GM12878 (cell line): ENCODE measurements at regions not wholly inside any gene's neighbourhood (a gene's known extent, or its start where the extent isn't known, plus 50 kb on each side); places are given as distances from the start of the nearest gene placed in this dataset.

Experiments
- ATAC-seq: fragments of 200-7000 bp; cut with Tn5 transposase; 3 replicates; pipeline ENCODE4 v1.9.1; 2020; ENCODE audit warnings: mild to moderate bottlenecking, moderate library complexity
- BruUV-seq: library from RNA; stranded (reverse); fragments of 400-500 nt; replicated peaks from 2 replicates; lab custom pipeline; 2021; lab: Mats Ljungman, UMichigan
- CTCF ChIA-PET: fragments of 300-600 bp; sonication (Branson Sonifier 250); formaldehyde crosslinking; extraction: SDS; loops from one replicate; lab custom pipeline; 2021; ENCODE audit warnings: inconsistent platforms; lab: Yijun Ruan, JAX
- POLR2A ChIA-PET: fragments of 350-600 bp; formaldehyde crosslinking; extraction: SDS; loops from one replicate; lab custom pipeline; 2021; ENCODE audit warnings: inconsistent platforms; lab: Charles Lee
- RAD21 ChIA-PET: fragments of 300-600 bp; sonication (Branson Sonifier 250); formaldehyde crosslinking; loops from one replicate; lab custom pipeline; 2023; ENCODE audit warnings: antibody characterized with exemption; ENCODE audit not compliant: unreplicated experiment; lab: Charles Lee
- SMC1A ChIA-PET: fragments of 300-600 bp; sonication (Branson Sonifier 250); formaldehyde crosslinking; loops from one replicate; lab custom pipeline; 2023; ENCODE audit not compliant: unreplicated experiment, uncharacterized antibody; lab: Charles Lee
- DNase-seq: peaks from one replicate; pipeline ENCODE4 v3.0.0-alpha.2; 2011; ENCODE audit warnings: low read depth, low spot score
- FAIRE-seq: peaks from 3 replicates; lab custom pipeline; 2011; peaks lifted over from hg19 to GRCh38; lab: Jason Lieb, UNC
- H2AFZ ChIP-seq: 2 replicates; pipeline ENCODE4 v1.6.0; 2011; ENCODE audit warnings: low read depth, low read length, control low read depth; ENCODE audit not compliant: control insufficient read depth
- H3K27ac ChIP-seq: 2 replicates; pipeline ENCODE4 v1.5.1; 2011; ENCODE audit warnings: control low read depth; ENCODE audit not compliant: control insufficient read depth, insufficient read depth
- H3K27me3 ChIP-seq, 2 experiments: replicated peaks in 1 of 2; 2 replicates each; pipeline versions ENCODE4 v1.6.0 to v1.6.1; 2011; ENCODE audit warnings: low read length in 1 of 2; ENCODE audit not compliant: control insufficient read depth in 2 of 2, insufficient read depth in 2 of 2
- H3K36me3 ChIP-seq, 2 experiments: 2 replicates each; pipeline ENCODE4 v1.5.1; 2011; ENCODE audit warnings: low read length in 1 of 2; ENCODE audit not compliant: control insufficient read depth in 2 of 2, insufficient read depth in 2 of 2
- H3K4me1 ChIP-seq: 2 replicates; pipeline ENCODE4 v1.6.1; 2011; ENCODE audit warnings: mild to moderate bottlenecking, low read length, moderate library complexity, mixed read lengths; ENCODE audit not compliant: control insufficient read depth, insufficient read depth
- H3K4me2 ChIP-seq: 2 replicates; pipeline ENCODE4 v1.6.0; 2011; ENCODE audit warnings: control low read depth; ENCODE audit not compliant: control insufficient read depth, insufficient read depth
- H3K4me3 ChIP-seq: fragments of 200-600 bp; sonication (generic); 2 replicates; pipeline ENCODE4 v1.5.1; 2016
- H3K79me2 ChIP-seq: 2 replicates; pipeline ENCODE4 v1.6.0; 2011; ENCODE audit warnings: low read length; ENCODE audit not compliant: control insufficient read depth, insufficient read depth
- H3K9ac ChIP-seq: 2 replicates; pipeline ENCODE4 v1.8.0; 2011; ENCODE audit warnings: low read length, control low read depth, mixed read lengths; ENCODE audit not compliant: control insufficient read depth, insufficient read depth
- H3K9me3 ChIP-seq: replicated peaks from 3 replicates; pipeline ENCODE4 v1.5.1; 2011; ENCODE audit warnings: mild to moderate bottlenecking, low read length; ENCODE audit not compliant: control insufficient read depth, insufficient read depth
- H4K20me1 ChIP-seq: 2 replicates; pipeline ENCODE4 v1.6.0; 2011; ENCODE audit not compliant: control insufficient read depth, insufficient read depth
- ATF7 ChIP-seq: fragments of 450-650 bp; IDR thresholded peaks from 2 replicates; pipeline ENCODE4 v1.6.1; 2016; ENCODE audit warnings: low read depth, mild to moderate bottlenecking
- BCLAF1 ChIP-seq: fragments of 450-650 bp; IDR thresholded peaks from 2 replicates; pipeline ENCODE4 v1.6.1; 2017; ENCODE audit warnings: antibody characterized with exemption, mild to moderate bottlenecking, moderate library complexity
- BHLHE40 ChIP-seq, 2 experiments: fragments of 450-650 bp in 1 of 2; IDR thresholded peaks; 2 replicates each; pipeline ENCODE4 v1.6.1; 2011 to 2017; ENCODE audit warnings: low read depth in 2 of 2, borderline replicate concordance in 1 of 2, improper control_type of control experiment in 1 of 2, low read length in 1 of 2, mild to moderate bottlenecking in 1 of 2
- CBX3 ChIP-seq: fragments of 200-600 bp; sonication (generic); IDR thresholded peaks from 2 replicates; pipeline ENCODE4 v1.6.1; 2016; ENCODE audit warnings: low read depth, borderline replicate concordance
- CHD1 ChIP-seq: IDR thresholded peaks from 2 replicates; pipeline ENCODE4 v1.6.1; 2012; ENCODE audit warnings: low read depth, low read length, improper control_type of control experiment
- E2F4 ChIP-seq: IDR thresholded peaks from 2 replicates; pipeline ENCODE4 v1.6.1; 2012; ENCODE audit warnings: low read depth, low read length, improper control_type of control experiment
- JUNB ChIP-seq: IDR thresholded peaks from 2 replicates; pipeline ENCODE4 v1.6.1; 2016; ENCODE audit warnings: antibody characterized with exemption, mild to moderate bottlenecking
- JUND ChIP-seq: IDR thresholded peaks from 2 replicates; pipeline ENCODE4 v1.6.1; 2012; ENCODE audit warnings: low read depth, mild to moderate bottlenecking, low read length, improper control_type of control experiment, moderate library complexity
- NKRF ChIP-seq: fragments of 450-650 bp; conservative IDR thresholded peaks from 2 replicates; pipeline ENCODE4 v1.6.1; 2017; ENCODE audit warnings: mild to moderate bottlenecking, moderate library complexity
- RAD51 ChIP-seq: fragments of 450-650 bp; IDR thresholded peaks from 2 replicates; pipeline ENCODE4 v1.6.1; 2016; ENCODE audit warnings: moderate library complexity, mild to moderate bottlenecking, inconsistent platforms
- SKIL ChIP-seq: fragments of 450-650 bp; IDR thresholded peaks from 2 replicates; pipeline ENCODE4 v1.6.1; 2017; ENCODE audit warnings: mild to moderate bottlenecking, low read depth, inconsistent platforms; ENCODE audit not compliant: poor library complexity, severe bottlenecking
- SPI1 ChIP-seq: IDR thresholded peaks from 2 replicates; pipeline ENCODE4 v1.6.1; 2011; ENCODE audit warnings: low read depth, mild to moderate bottlenecking, low read length, moderate library complexity, borderline replicate concordance; ENCODE audit not compliant: insufficient read depth
- ZBED1 ChIP-seq: IDR thresholded peaks from 2 replicates; pipeline ENCODE4 v1.6.1; 2016; ENCODE audit warnings: borderline replicate concordance
- WGBS: methylation state at CpG from one replicate; pipeline ENCODE4 v1.1.6; 2016; ENCODE audit warnings: low lambda C conversion rate; ENCODE audit not compliant: insufficient replicate concordance, insufficient coverage; ENCODE audit errors: missing lambda C conversion rate; 5-methylcytosine and 5-hydroxymethylcytosine counted together
- in situ Hi-C: fragments of 300-500 bp; cut with MboI; formaldehyde crosslinking; loops from 9 replicates; pipeline ENCODE4 v1.14.3; 2018; ENCODE audit warnings: mixed read lengths
- intact Hi-C: fragments of 100-400 bp; cut with micrococcal nuclease; formaldehyde crosslinking; loops from one replicate; pipeline ENCODE4 v1.14.2; 2022; ENCODE audit not compliant: unreplicated experiment

GRCh38 chr16:17802571-17802970 lies 331.8 kb upstream of the XYLT1 start (continued):
- TF ChIP-seq BCLAF1 = no peak
- no peak for TF ChIP-seq SKIL
- TF ChIP-seq CHD1 = no peak

GRCh38 chr16:17801068-17801467 lies 330.3 kb upstream of the XYLT1 start:
- SMC1A ChIA-PET = no interaction called here
- Histone ChIP-seq H3K79me2 (no peaks in the 10 kb centered on the region), H3K9me3 (no peaks in the 10 kb centered on the region), H3K27me3 (no peaks in the 10 kb centered on the region), H3K36me3 (no peaks in the 10 kb centered on the region)
- POLR2A ChIA-PET = no interaction called here
- no TSS peak for BruUV-seq
- FAIRE-seq (no peak), DNase-seq (no peak)
- no peak for TF ChIP-seq ATF7
- TF ChIP-seq JUNB = no peak
- TF ChIP-seq SPI1 = no peak
- no peak for TF ChIP-seq NKRF
- no peak for TF ChIP-seq BHLHE40 (IDR thresholded peaks at IDR 0.05; ENCODE audit: borderline replicate concordance in 1 of 2, low read depth in 2 of 2, low read length in 1 of 2)
- TF ChIP-seq CBX3 = no peak
- TF ChIP-seq E2F4 = no peak
- no peak for TF ChIP-seq JUND
- TF ChIP-seq ZBED1 = no peak
- TF ChIP-seq RAD51 = no peak
- TF ChIP-seq, all 136 proteins: peak for 0
- WGBS = 0% methylated on average over 1 of the region's 1 CpG
- ATAC-seq = no peak
- H3K9ac ChIP-seq = no peak overlapping the region
- H3K4me1 ChIP-seq = no peaks in the 10 kb centered on the region
- in situ Hi-C loops (no loop called here), intact Hi-C loops (no loop called here)
- H3K4me2 ChIP-seq = no peak overlapping the region
- no peak overlapping the region for H2AFZ ChIP-seq
- no peak overlapping the region for H3K4me3 ChIP-seq
- ChIA-PET CTCF (interaction anchor here (0.7 kb wide), 1 partner anchor 50 kb away, joined by 5 read pairs; no protein-coding TSS in a partner anchor), RAD21 (no interaction called here)
- H3K27ac ChIP-seq = no peak overlapping the region
- peaks cover 2% of the 10 kb centered on the region for H4K20me1 ChIP-seq
